GM12891 (cell line): ENCODE measurements at regions not wholly inside any gene's neighbourhood (a gene's known extent, or its start where the extent isn't known, plus 50 kb on each side); places are given as distances from the start of the nearest gene placed in this dataset.

Experiments used
- PAX5 ChIP-seq: IDR thresholded peaks from 2 replicates; pipeline ENCODE4 v1.6.1; 2011; ENCODE audit warnings: low read length, moderate library complexity, mild to moderate bottlenecking; ENCODE audit not compliant: insufficient read depth, severe bottlenecking
- POLR2A ChIP-seq: IDR thresholded peaks from 2 replicates; pipeline ENCODE4 v1.6.1; 2011; ENCODE audit warnings: low read depth, low read length, control low read depth
- POLR2AphosphoS5 ChIP-seq: IDR thresholded peaks from 2 replicates; pipeline ENCODE4 v1.6.1; 2011; ENCODE audit warnings: low read depth, low read length, control low read depth
- SPI1 ChIP-seq: IDR thresholded peaks from 2 replicates; pipeline ENCODE4 v1.6.1; 2011; ENCODE audit warnings: low read depth, low read length, control low read depth
- TAF1 ChIP-seq: IDR thresholded peaks from 2 replicates; pipeline ENCODE4 v1.6.1; 2011; ENCODE audit warnings: low read depth, low read length, control low read depth

DNA sequence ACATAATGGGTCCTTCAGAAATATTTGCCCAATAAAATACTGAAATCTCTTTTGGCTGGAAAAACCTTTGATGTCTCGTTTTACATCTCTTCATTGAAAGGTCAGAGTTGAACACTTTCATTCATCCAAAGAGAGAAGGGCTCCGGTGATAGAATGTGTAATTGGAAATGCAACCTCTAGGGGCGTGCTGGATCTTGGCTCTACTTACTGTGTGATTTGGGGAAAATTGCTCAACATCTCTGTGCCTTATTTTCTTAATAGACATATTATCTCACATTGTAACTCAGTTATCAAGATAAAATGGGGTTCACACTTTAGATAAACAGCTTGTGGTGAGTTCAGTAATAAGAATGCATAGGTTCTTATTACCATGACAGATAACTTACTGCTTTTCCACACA lies 1444.1 kb downstream of the SLITRK5 start:
- TF ChIP-seq POLR2A (no peak), SPI1 (no peak), TAF1 (no peak), POLR2AphosphoS5 (no peak), PAX5 (no peak)
